K562 (cell line): ENCODE measurements at regions not wholly inside any gene's neighbourhood (a gene's known extent, or its start where the extent isn't known, plus 50 kb on each side); places are given as distances from the start of the nearest gene placed in this dataset.

Experiments
- ATAC-seq: fragments of 200-7000 bp; cut with Tn5 transposase; 3 replicates; pipeline ENCODE4 v1.9.1; 2020; ENCODE audit warnings: moderate library complexity
- BruUV-seq: library from RNA; stranded (reverse); fragments of 400-500 nt; replicated peaks from 2 replicates; lab custom pipeline; 2021; lab: Mats Ljungman, UMichigan
- CTCF ChIA-PET: fragments of 300-600 bp; formaldehyde crosslinking; extraction: SDS; loops from one replicate; lab custom pipeline; 2021; ENCODE audit warnings: low intra/inter-chr PET ratio; lab: Yijun Ruan, JAX
- POLR2A ChIA-PET: fragments of 300-600, 350-650 bp; sonication (Branson Sonifier 250); formaldehyde crosslinking; extraction: SDS; loops from one replicate; lab custom pipeline; 2021; ENCODE audit warnings: antibody characterized with exemption, inconsistent platforms; lab: Yijun Ruan, JAX
- DNase-seq, 4 experiments: peaks; one replicate each; pipeline versions ENCODE4 v3.0.0 to v3.0.0-alpha.2; 2011 to 2018; ENCODE audit warnings: low spot score in 3 of 4, mixed read lengths in 3 of 4; ENCODE audit errors: extremely low read depth in 1 of 4
- FAIRE-seq: peaks from 2 replicates; lab custom pipeline; 2011; peaks lifted over from hg19 to GRCh38; lab: Jason Lieb, UNC
- H2AFZ ChIP-seq: 2 replicates; pipeline ENCODE4 v1.6.0; 2011; ENCODE audit warnings: low read depth, low read length, control low read depth, inconsistent platforms
- H3K27ac ChIP-seq: fragments of 200-600 bp; 3 replicates; pipeline ENCODE4 v1.8.0; 2011; ENCODE audit warnings: low read depth, mild to moderate bottlenecking, control low read depth, inconsistent platforms, low read length, moderate library complexity, mixed read lengths; ENCODE audit errors: extremely low read depth
- H3K27me3 ChIP-seq, 2 experiments: fragments of 300-600 bp in 1 of 2; 2 replicates in 1 of 2; 3 replicates in 1 of 2; pipeline versions ENCODE4 v1.6.0 to v1.8.0; 2011; ENCODE audit warnings: inconsistent platforms in 2 of 2, low read length in 2 of 2, mild to moderate bottlenecking in 1 of 2, mixed read lengths in 1 of 2, moderate library complexity in 1 of 2; ENCODE audit not compliant: control insufficient read depth in 2 of 2, insufficient read depth in 2 of 2
- H3K36me3 ChIP-seq: fragments of 300-600 bp; 3 replicates; pipeline ENCODE4 v1.8.0; 2011; ENCODE audit warnings: mild to moderate bottlenecking, low read length, inconsistent platforms; ENCODE audit not compliant: control insufficient read depth, insufficient read depth
- H3K4me1 ChIP-seq, 2 experiments: fragments of 200-600 bp in 1 of 2; replicated peaks in 1 of 2; 2 replicates in 1 of 2; 3 replicates in 1 of 2; pipeline versions ENCODE4 v1.5.1 to v1.8.0; 2011; ENCODE audit warnings: inconsistent platforms in 2 of 2, low read length in 2 of 2, mild to moderate bottlenecking in 1 of 2, mixed read lengths in 1 of 2, moderate library complexity in 1 of 2; ENCODE audit not compliant: control insufficient read depth in 2 of 2, insufficient read depth in 2 of 2
- H3K4me2 ChIP-seq: 2 replicates; pipeline ENCODE4 v1.6.1; 2011; ENCODE audit warnings: low read length, control low read depth, inconsistent platforms, mixed read lengths; ENCODE audit not compliant: insufficient read depth
- H3K4me3 ChIP-seq: fragments of 200-600 bp; sonication (generic), shearing (Covaris generic); 2 replicates; pipeline ENCODE4 v1.5.1; 2016; ENCODE audit warnings: control low read depth, inconsistent platforms
- H3K79me2 ChIP-seq: fragments of 200-600 bp; 3 replicates; pipeline ENCODE4 v1.8.0; 2011; ENCODE audit warnings: low read length, inconsistent platforms; ENCODE audit not compliant: control insufficient read depth, insufficient read depth
- H3K9ac ChIP-seq, 2 experiments: 2 replicates each; pipeline versions ENCODE4 v1.6.0 to v1.6.1; 2011; ENCODE audit warnings: low read depth in 2 of 2, low read length in 2 of 2, control low read depth in 1 of 2, inconsistent platforms in 1 of 2, mild to moderate bottlenecking in 1 of 2, mixed read lengths in 1 of 2; ENCODE audit not compliant: insufficient read depth in 1 of 2
- H3K9me1 ChIP-seq: one replicate; pipeline ENCODE4 v1.6.0; 2011; ENCODE audit warnings: inconsistent platforms, mild to moderate bottlenecking, low read length, moderate library complexity; ENCODE audit not compliant: control insufficient read depth, insufficient read depth
- H3K9me3 ChIP-seq: replicated peaks from 2 replicates; pipeline ENCODE4 v1.5.1; 2011; ENCODE audit warnings: low read depth, low read length, inconsistent platforms; ENCODE audit not compliant: control insufficient read depth, insufficient read depth
- H4K20me1 ChIP-seq: replicated peaks from 2 replicates; pipeline ENCODE4 v1.6.1; 2011; ENCODE audit warnings: low read length, inconsistent platforms, mixed read lengths; ENCODE audit not compliant: control insufficient read depth, insufficient read depth
- ESRRB ChIP-seq: fragments of 250-450 bp; sonication (Bioruptor Pico); IDR thresholded peaks from 2 replicates; pipeline ENCODE4 v1.5.0; 2020; ENCODE audit warnings: mild to moderate bottlenecking, moderate library complexity, borderline replicate concordance
- FOXM1 ChIP-seq, 2 experiments: fragments of 450-650 bp in 1 of 2; sonication (generic) in 1 of 2; formaldehyde crosslinking in 1 of 2; IDR thresholded peaks; 2 replicates each; pipeline versions ENCODE4 v1.6.1 to v1.9.0; 2017 to 2022; ENCODE audit warnings: low read depth in 2 of 2, mild to moderate bottlenecking in 2 of 2, missing genetic modification reagents in 1 of 2, moderate library complexity in 1 of 2
- FUS ChIP-seq: fragments of 200-400 bp; formaldehyde crosslinking; optimal IDR thresholded peaks from 2 replicates; pipeline ENCODE3; 2017; ENCODE audit warnings: low read depth, low read length
- IRF9 ChIP-seq: fragments of 450-650 bp; IDR thresholded peaks from 2 replicates; pipeline ENCODE4 v1.6.1; 2016; ENCODE audit warnings: missing biosample characterization, missing genetic modification characterization
- NCOA4 ChIP-seq: fragments of 450-650 bp; IDR thresholded peaks from 2 replicates; pipeline ENCODE4 v1.6.1; 2018; ENCODE audit warnings: mild to moderate bottlenecking; ENCODE audit not compliant: partially characterized antibody
- PTBP1 ChIP-seq: fragments of 200-400 bp; formaldehyde crosslinking; IDR thresholded peaks from 2 replicates; pipeline ENCODE4 v1.6.1; 2017; ENCODE audit warnings: low read depth, low read length
- RFX1 ChIP-seq: fragments of 450-650 bp; IDR thresholded peaks from 2 replicates; pipeline ENCODE4 v1.6.1; 2016; ENCODE audit warnings: mild to moderate bottlenecking, moderate library complexity
- STAT5B ChIP-seq: fragments of 250-450 bp; sonication (Bioruptor Pico); IDR thresholded peaks from 2 replicates; pipeline ENCODE4 v1.8.0; 2021; ENCODE audit warnings: mild to moderate bottlenecking, inconsistent platforms
- TCFL5 ChIP-seq: fragments of 250-450 bp; sonication (Bioruptor Pico); conservative IDR thresholded peaks from 2 replicates; pipeline ENCODE4 v1.6.1; 2021; ENCODE audit warnings: mild to moderate bottlenecking, moderate library complexity, matching md5 sums
- ZNF445 ChIP-seq: fragments of 250-450 bp; sonication (Bioruptor Pico); IDR thresholded peaks from 2 replicates; pipeline ENCODE4 v1.4.0; 2020; ENCODE audit warnings: low read depth, mild to moderate bottlenecking, moderate library complexity
- ZNF766 ChIP-seq: fragments of 200-800 bp; sonication (Bioruptor generic); conservative IDR thresholded peaks from 2 replicates; pipeline ENCODE4 v1.6.1; 2016; ENCODE audit warnings: missing genetic modification characterization, missing compliant biosample characterization
- ZNF778 ChIP-seq: fragments of 450-650 bp; formaldehyde crosslinking; IDR thresholded peaks from 2 replicates; pipeline ENCODE4 v1.4.0; 2020; ENCODE audit warnings: mild to moderate bottlenecking, moderate library complexity
- WGBS: fragments of 100-300 bp; shearing (Covaris generic); methylation state at CpG from one replicate; pipeline ENCODE4 v1.1.6; 2016; ENCODE audit warnings: low coverage, mixed read lengths; ENCODE audit not compliant: insufficient coverage; ENCODE audit errors: missing lambda C conversion rate; 5-methylcytosine and 5-hydroxymethylcytosine counted together
- in situ Hi-C: fragments of 300-500 bp; cut with MboI; formaldehyde crosslinking; loops from 4 replicates; pipeline ENCODE4 v1.15.0; 2018; ENCODE audit warnings: inconsistent platforms, mixed read lengths
- intact Hi-C: fragments of 100-400 bp; cut with micrococcal nuclease; formaldehyde crosslinking; loops from 2 replicates; pipeline ENCODE4 v1.14.2; 2022
- TF ChIP-seq, protein P1 (sequence below), 2 experiments: fragments of 450-650 bp; formaldehyde crosslinking in 1 of 2; IDR thresholded peaks; 2 replicates each; pipeline versions ENCODE4 v1.4.0 to v1.6.1; 2014 to 2020; ENCODE audit warnings: mild to moderate bottlenecking in 2 of 2, borderline replicate concordance in 1 of 2, low read depth in 1 of 2
- TF ChIP-seq, protein P2 (sequence below): fragments of 450-650 bp; formaldehyde crosslinking; IDR thresholded peaks from 2 replicates; pipeline ENCODE4 v1.4.0; 2022; ENCODE audit warnings: missing genetic modification characterization

DNA sequence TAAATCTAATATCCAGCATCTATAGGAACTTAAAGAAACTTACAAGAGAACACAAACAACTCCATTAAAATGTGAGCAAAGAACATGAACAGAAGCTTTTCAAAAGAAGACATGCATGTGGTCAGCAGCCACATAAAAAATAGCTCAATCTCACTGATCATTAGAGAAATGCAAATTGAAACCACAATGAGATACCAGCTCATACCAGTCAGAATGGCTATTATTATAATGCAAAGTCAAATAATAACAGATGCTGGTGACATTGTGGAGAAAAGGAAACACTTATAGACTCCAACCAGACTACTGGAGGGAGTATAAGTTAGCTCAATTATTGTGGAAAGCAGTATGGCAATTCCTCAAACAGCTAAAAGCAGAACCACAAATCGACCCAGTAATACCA lies 1314.5 kb downstream of the XPNPEP1 start:
- CTCF ChIA-PET, result no interaction called here
- Histone ChIP-seq H3K27ac (no peak overlapping the region), H3K36me3 (no peaks in the 10 kb centered on the region), H3K27me3 (no peaks in the 10 kb centered on the region), H3K9ac (no peak overlapping the region), H4K20me1 (no peaks in the 10 kb centered on the region), H3K4me3 (no peak overlapping the region), H3K9me3 (no peaks in the 10 kb centered on the region), H3K4me1 (no peaks in the 10 kb centered on the region), H3K9me1 (no peaks in the 10 kb centered on the region), H3K4me2 (no peak overlapping the region), H3K79me2 (no peaks in the 10 kb centered on the region), H2AFZ (no peak overlapping the region)
- DNase-seq (no peak), FAIRE-seq (no peak), ATAC-seq (no peak)
- BruUV-seq, result no TSS peak
- intact Hi-C loops, result no loop called here
- POLR2A ChIA-PET, result no interaction called here
- in situ Hi-C loops, result no loop called here
- 0% methylated on average over 1 of the region's 1 CpG for WGBS
- TF ChIP-seq FOXM1 (IDR thresholded peaks at IDR 0.05; ENCODE audit: low read depth), result no peak
- TF ChIP-seq FOXM1 (CRISPR knock-in tag; IDR thresholded peaks at IDR 0.05; ENCODE audit: low read depth), result no peak
- TF ChIP-seq NCOA4, result no peak
- no peak for TF ChIP-seq STAT5B (CRISPR knock-in tag)
- TF ChIP-seq TCFL5 (CRISPR knock-in tag), result no peak
- no peak for TF ChIP-seq ZNF766 (CRISPR knock-in tag)
- TF ChIP-seq ZNF778 (CRISPR knock-in tag), result no peak
- TF ChIP-seq PTBP1, result no peak
- no peak for TF ChIP-seq ESRRB (CRISPR knock-in tag)
- TF ChIP-seq, protein P1, sequence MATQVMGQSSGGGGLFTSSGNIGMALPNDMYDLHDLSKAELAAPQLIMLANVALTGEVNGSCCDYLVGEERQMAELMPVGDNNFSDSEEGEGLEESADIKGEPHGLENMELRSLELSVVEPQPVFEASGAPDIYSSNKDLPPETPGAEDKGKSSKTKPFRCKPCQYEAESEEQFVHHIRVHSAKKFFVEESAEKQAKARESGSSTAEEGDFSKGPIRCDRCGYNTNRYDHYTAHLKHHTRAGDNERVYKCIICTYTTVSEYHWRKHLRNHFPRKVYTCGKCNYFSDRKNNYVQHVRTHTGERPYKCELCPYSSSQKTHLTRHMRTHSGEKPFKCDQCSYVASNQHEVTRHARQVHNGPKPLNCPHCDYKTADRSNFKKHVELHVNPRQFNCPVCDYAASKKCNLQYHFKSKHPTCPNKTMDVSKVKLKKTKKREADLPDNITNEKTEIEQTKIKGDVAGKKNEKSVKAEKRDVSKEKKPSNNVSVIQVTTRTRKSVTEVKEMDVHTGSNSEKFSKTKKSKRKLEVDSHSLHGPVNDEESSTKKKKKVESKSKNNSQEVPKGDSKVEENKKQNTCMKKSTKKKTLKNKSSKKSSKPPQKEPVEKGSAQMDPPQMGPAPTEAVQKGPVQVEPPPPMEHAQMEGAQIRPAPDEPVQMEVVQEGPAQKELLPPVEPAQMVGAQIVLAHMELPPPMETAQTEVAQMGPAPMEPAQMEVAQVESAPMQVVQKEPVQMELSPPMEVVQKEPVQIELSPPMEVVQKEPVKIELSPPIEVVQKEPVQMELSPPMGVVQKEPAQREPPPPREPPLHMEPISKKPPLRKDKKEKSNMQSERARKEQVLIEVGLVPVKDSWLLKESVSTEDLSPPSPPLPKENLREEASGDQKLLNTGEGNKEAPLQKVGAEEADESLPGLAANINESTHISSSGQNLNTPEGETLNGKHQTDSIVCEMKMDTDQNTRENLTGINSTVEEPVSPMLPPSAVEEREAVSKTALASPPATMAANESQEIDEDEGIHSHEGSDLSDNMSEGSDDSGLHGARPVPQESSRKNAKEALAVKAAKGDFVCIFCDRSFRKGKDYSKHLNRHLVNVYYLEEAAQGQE (IDR thresholded peaks at IDR 0.05; ENCODE audit: borderline replicate concordance), result no peak
- TF ChIP-seq, protein P1 (CRISPR knock-in tag; IDR thresholded peaks at IDR 0.05; ENCODE audit: low read depth), result no peak
- TF ChIP-seq, protein P2, sequence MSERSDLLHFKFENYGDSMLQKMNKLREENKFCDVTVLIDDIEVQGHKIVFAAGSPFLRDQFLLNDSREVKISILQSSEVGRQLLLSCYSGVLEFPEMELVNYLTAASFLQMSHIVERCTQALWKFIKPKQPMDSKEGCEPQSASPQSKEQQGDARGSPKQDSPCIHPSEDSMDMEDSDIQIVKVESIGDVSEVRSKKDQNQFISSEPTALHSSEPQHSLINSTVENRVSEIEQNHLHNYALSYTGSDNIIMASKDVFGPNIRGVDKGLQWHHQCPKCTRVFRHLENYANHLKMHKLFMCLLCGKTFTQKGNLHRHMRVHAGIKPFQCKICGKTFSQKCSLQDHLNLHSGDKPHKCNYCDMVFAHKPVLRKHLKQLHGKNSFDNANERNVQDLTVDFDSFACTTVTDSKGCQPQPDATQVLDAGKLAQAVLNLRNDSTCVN, result no peak
- no peak for TF ChIP-seq RFX1
- no peak for TF ChIP-seq IRF9 (tag)
- no peak for TF ChIP-seq ZNF445 (CRISPR knock-in tag)
- no peak for TF ChIP-seq FUS
